Nephron progenitor cell (in vitro differentiated cells): ENCODE measurements at regions not wholly inside any gene's neighbourhood (a gene's known extent, or its start where the extent isn't known, plus 50 kb on each side); places are given as distances from the start of the nearest gene placed in this dataset.

Experiments used
- DNase-seq: peaks from one replicate; pipeline ENCODE4 v3.0.0; 2021
- H3K27ac Mint-ChIP-seq: 2 replicates; pipeline ENCODE4 v1.8.0; 2021; ENCODE audit warnings: mild to moderate bottlenecking, moderate library complexity, mixed read lengths
- H3K27me3 Mint-ChIP-seq: 2 replicates; pipeline ENCODE4 v1.8.0; 2021; ENCODE audit warnings: mild to moderate bottlenecking, low read depth, mixed read lengths; ENCODE audit not compliant: poor library complexity
- H3K36me3 Mint-ChIP-seq: 2 replicates; pipeline ENCODE4 v1.8.0; 2021; ENCODE audit warnings: low read depth, mixed read lengths
- H3K4me1 Mint-ChIP-seq: 2 replicates; pipeline ENCODE4 v1.8.0; 2021; ENCODE audit warnings: mixed read lengths
- H3K4me3 Mint-ChIP-seq: 2 replicates; pipeline ENCODE4 v1.8.0; 2021; ENCODE audit warnings: mild to moderate bottlenecking, moderate library complexity, mixed read lengths
- H3K9me3 Mint-ChIP-seq: 2 replicates; pipeline ENCODE4 v1.8.0; 2021; ENCODE audit warnings: mild to moderate bottlenecking, moderate library complexity, mixed read lengths
- CTCF ChIP-seq: fragments of 200-600 bp; sonication (generic); IDR thresholded peaks from 2 replicates; pipeline ENCODE4 v1.5.0; 2021; ENCODE audit warnings: antibody characterized with exemption

GRCh38 chr9:4921449-4921848 lies 63.6 kb upstream of the JAK2 start:
- no peak overlapping the region for H3K4me3 Mint-ChIP-seq
- DNase-seq: no peak
- no peak for TF ChIP-seq CTCF
- peaks cover 15% of the 10 kb centered on the region for H3K36me3 Mint-ChIP-seq
- no peak overlapping the region for H3K27ac Mint-ChIP-seq
- H3K9me3 Mint-ChIP-seq: peaks cover 47% of the 10 kb centered on the region
- H3K27me3 Mint-ChIP-seq: peaks cover 11% of the 10 kb centered on the region
- H3K4me1 Mint-ChIP-seq: no peaks in the 10 kb centered on the region

DNA sequence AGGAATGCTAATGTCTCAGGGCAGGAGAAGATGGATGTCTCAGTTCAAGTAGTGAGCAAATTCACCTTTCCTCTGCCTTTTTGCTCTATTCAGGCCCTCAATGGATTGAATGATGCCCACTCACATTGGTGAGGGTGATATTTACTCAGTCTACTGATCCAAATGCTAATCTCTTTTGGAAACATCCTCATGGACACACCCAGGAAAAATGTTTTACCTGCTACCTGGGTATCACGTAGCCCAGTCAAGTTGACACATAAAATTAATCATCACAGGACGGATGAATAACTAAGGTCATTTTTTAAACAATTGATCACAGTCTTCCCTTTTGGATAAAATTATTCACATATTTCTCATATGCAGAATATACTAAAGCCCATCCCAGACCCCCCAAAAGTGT lies 63.0 kb upstream of the JAK2 start:
- Mint-ChIP-seq H3K27ac (no peak overlapping the region), H3K9me3 (peaks cover 47% of the 10 kb centered on the region), H3K36me3 (peaks cover 15% of the 10 kb centered on the region), H3K4me1 (no peaks in the 10 kb centered on the region), H3K4me3 (no peak overlapping the region), H3K27me3 (peaks cover 11% of the 10 kb centered on the region)
- no peak for DNase-seq
- no peak for TF ChIP-seq CTCF

- H3K27me3 Mint-ChIP-seq: peaks cover 8% of the 10 kb centered on the region
- H3K9me3 Mint-ChIP-seq: peaks cover 45% of the 10 kb centered on the region
- H3K27ac Mint-ChIP-seq: no peak overlapping the region
- DNase-seq: no peak
- TF ChIP-seq CTCF: no peak
- peaks cover 15% of the 10 kb centered on the region for H3K36me3 Mint-ChIP-seq
- no peaks in the 10 kb centered on the region for H3K4me1 Mint-ChIP-seq
- H3K4me3 Mint-ChIP-seq: no peak overlapping the region
Observed at GRCh38 chr9:4922730-4923129, 62.3 kb upstream of the JAK2 start.

DNA sequence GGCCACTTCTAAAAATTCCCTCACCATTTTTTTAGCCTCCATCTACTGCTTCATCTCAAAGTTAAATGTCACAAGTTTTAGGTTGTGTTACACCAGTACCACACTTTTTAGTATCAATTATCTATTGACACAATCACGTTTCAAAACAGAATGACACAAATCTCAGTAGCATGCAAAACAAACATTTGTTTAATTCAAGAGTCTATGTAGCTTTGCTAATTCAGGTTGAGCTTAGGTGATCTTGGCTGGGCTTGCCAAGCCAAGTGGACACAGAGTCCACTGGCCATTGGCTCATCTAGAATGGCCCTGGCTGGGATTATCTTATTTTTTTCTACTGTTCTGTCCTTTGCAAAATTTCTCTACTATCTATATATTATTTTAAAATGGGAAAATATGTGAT lies 61.9 kb upstream of the JAK2 start:
- H3K4me1 Mint-ChIP-seq: no peaks in the 10 kb centered on the region
- H3K9me3 Mint-ChIP-seq: peaks cover 40% of the 10 kb centered on the region
- peaks cover 5% of the 10 kb centered on the region for H3K27me3 Mint-ChIP-seq
- H3K4me3 Mint-ChIP-seq: no peak overlapping the region
- peaks cover 15% of the 10 kb centered on the region for H3K36me3 Mint-ChIP-seq
- no peak for DNase-seq
- H3K27ac Mint-ChIP-seq: no peak overlapping the region
- TF ChIP-seq CTCF: no peak

DNA sequence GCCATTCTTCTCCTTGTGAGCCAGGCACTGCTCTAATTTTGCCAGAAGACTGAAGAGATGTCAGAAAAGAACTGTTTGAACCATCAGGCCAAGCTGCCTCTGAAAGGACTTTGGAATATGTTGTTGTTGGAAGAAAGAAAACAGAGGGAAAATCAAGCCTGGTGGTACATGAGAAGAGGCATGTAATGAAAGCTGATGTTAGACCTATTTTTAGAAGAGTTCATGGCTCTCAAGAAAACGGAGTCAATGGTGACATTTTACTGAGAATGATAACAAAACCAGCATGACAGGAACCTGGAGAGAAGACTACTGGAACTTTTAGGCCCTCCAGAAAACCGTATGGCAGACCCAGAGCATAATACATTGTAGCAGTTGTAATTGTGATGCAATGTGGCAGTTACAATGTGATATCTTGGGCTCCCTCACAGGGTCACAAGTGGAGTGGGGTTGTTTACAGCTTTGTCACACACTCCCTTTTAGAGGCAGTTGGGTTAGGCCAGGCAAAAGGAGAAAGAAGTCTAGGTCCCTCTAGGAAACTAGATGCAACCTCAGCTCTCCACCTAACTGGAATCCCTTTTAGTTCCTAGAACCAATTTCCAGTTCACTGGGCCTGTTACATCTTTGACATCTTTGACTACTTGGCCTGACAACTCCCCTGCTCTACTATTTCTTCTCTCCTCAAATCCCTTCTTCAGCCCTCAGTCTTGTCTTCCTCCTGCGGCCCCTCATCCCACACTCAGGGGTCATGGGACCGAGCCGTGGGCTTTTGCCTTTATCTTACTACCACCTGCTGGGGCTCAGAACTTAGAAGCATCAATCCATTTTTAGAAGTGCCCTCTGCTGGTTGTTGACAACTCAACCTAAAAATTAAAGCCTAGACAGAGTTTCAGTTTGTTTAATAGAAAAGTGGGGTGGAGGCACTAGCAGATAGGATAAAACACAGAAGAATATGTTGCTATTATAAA lies 61.2 kb upstream of the JAK2 start:
- peaks cover 15% of the 10 kb centered on the region for H3K36me3 Mint-ChIP-seq
- peaks cover 34% of the 10 kb centered on the region for H3K9me3 Mint-ChIP-seq
- H3K4me3 Mint-ChIP-seq: no peak overlapping the region
- H3K27ac Mint-ChIP-seq: no peak overlapping the region
- peaks cover 3% of the 10 kb centered on the region for H3K27me3 Mint-ChIP-seq
- H3K4me1 Mint-ChIP-seq: no peaks in the 10 kb centered on the region
- no peak for DNase-seq
- TF ChIP-seq CTCF: no peak

- TF ChIP-seq CTCF: no peak
- peaks cover 10% of the 10 kb centered on the region for H3K36me3 Mint-ChIP-seq
- H3K4me1 Mint-ChIP-seq: no peaks in the 10 kb centered on the region
- H3K4me3 Mint-ChIP-seq: no peak overlapping the region
- H3K27me3 Mint-ChIP-seq: peaks cover 3% of the 10 kb centered on the region
- no peak for DNase-seq
- H3K9me3 Mint-ChIP-seq: peaks cover 13% of the 10 kb centered on the region
- no peak overlapping the region for H3K27ac Mint-ChIP-seq
Observed at GRCh38 chr9:4926239-4926638, 58.8 kb upstream of the JAK2 start.
